Esophagus mucosa (tissue), 1 donor: ENCODE measurements at regions not wholly inside any gene's neighbourhood (a gene's known extent, or its start where the extent isn't known, plus 50 kb on each side); places are given as distances from the start of the nearest gene placed in this dataset.
A peak's percentile ranks its signal among the peaks of the same experiment; 100 is the strongest.
"Not testable (repeated sequence)": the region's sequence is repeated elsewhere in the genome, so short reads cannot be mapped to it uniquely, and the experiment has no call there.

Experiments used
- ATAC-seq: fragments of 200-7000 bp; cut with Tn5 transposase; one replicate; pipeline ENCODE4 v1.9.1; 2020
- donor health status: DM: yes; HTN: yes; CAD: no.

GRCh38 chr2:121058852-121059558, 226.0 kb downstream of the TFCP2L1 start:
- ATAC-seq = peak; percentile 50

DNA sequence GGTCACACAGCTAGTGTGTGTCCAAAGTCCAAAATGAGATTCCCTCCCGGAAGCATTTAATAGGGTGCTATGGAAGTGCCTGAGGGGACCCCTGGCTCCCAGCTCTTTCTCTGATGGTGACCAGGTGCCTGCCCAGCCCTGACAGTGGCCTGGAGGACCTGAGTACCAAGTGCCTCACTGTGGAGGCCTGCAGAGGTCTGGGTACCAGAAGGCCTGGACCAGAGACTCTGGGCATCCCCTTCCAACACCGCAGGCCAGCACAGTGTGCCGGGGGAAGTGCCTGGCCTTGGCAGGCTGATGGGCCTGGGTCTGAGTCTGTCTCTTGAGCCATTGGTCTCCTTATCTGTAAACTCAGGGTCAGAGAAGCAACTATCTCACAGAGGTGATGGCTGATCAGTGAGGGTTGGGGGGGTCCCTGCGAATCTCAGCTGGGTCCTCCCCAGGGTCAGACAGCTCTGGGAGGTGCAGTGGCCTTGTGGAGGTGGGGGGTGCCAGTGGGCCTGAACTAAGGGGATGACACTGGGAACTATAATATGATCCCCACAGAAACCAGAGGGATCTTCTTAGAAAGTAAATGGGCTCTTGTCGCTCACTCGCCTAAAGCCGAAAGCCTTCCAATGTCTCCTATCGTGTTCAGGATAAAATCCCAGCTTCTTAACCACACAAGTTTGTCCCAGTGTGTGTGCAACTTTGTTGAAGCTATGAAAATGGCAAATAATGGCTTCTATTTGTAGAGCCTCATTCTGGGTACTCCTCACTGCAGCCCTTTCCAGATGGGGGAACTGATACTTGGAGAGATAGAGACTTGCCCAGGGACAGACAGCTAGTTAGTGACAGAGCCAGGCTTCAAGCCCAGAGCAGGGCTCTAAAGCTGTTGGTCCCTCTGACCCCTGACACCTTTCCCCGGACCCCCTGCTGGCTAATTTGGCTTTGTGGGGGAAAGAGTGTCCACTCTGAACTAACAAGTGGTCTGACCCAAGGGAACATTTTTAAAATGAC, 225.1 kb downstream of the TFCP2L1 start:
- ATAC-seq = no peak

GRCh38 chr2:121061633-121062032, 223.4 kb downstream of the TFCP2L1 start:
- ATAC-seq = no peak

DNA sequence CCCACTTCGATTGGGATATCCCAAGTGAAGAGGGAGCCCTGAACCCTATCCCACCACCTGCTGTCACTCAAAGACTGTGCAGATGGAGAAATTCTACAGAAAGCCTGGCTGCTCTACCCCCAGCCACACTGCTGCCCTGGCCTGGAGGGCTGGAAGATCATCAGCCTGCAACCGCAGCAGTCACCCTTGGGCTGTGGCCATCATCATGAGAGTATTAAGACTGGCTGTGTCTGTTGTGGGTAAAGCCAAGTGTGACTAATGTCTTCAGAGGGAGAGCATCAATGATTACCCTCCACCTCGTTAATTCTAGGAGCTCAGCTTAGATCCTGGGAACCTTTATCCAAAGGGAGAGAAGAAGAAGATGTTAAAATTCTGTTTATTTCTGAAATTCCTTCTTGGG, 221.5 kb downstream of the TFCP2L1 start:
- no peak for ATAC-seq

DNA sequence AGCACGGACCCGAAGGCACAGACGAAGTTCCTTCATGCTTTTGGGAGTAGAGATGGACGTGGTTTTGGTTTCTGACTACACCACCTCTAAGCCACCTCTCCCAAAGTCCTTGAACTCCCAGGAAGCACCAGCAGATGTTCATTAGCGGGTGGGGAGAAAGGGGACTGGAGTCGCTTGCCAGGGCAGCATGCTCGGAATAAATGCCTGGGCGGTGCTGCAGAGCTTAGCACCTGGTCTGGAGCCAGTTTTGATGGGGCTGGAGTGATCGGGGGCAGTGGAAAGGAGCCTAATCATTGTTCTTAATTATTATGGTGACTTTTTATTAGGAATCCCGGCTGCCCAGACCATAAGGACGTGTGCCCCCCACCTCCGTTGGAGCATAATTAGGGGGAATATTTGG, 220.8 kb downstream of the TFCP2L1 start:
- no peak for ATAC-seq

DNA sequence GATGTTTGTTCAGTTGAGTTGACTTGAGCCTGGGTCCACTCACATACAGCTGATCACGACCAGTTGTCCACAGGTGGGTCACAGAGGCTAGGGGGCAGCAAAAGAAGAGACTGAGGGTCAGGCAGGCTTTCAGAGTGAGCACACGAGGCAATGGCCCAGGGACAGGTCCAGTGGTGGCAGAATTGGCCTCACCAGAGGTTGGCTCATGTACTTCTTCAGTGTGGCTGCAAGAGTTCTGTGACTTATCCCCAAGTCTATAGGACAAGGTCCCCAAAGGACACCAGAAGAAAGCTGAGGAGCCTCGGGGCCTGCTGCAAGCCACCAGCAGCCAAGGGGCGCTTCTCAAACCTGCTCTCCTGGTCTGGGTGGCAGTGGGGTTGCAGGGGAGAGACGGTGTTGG, 219.8 kb downstream of the TFCP2L1 start:
- ATAC-seq = no peak

DNA sequence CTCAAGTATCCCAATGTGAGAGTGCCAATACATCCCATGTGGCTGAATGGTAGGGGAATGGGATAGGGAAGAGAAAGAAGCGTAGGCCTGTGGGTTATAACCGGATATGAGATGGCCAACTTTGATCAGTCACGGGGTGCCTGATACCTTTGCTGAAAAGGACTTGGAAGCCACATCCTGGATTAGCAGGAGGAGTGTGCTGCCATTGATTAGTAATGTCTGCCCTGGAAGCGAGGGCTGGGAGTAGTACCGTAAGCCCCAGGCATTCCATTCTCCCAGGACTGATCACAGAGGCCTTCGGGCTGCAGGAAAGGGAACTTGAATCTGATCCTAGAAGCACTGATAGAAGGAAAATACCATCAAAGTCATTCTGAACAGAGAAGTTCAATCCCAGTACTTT, 218.5 kb downstream of the TFCP2L1 start:
- ATAC-seq = no peak

DNA sequence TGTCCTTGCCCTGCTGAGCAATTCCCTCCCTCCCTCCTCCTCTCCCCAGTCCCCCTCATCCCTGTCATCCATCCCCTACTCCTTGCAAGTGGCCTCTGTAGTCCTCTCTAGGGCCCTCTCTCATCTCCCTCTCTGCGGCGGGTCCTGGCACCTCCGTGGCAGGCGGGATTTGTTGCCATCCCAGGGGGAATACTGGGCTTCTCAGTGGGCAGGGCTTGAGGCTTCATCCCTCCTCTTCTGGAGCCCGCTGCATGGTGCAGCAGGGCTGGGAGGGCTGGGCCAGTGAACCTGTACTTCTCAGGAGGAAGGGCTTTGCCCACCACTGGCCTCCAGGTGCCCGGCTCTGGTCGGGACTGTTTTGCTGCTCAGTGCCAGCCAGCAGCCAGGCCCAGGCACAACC, 216.2 kb downstream of the TFCP2L1 start:
- peak; percentile 19 for ATAC-seq

- ATAC-seq = no peak
Measured at GRCh38 chr2:121069434-121069969, 215.5 kb downstream of the TFCP2L1 start.

DNA sequence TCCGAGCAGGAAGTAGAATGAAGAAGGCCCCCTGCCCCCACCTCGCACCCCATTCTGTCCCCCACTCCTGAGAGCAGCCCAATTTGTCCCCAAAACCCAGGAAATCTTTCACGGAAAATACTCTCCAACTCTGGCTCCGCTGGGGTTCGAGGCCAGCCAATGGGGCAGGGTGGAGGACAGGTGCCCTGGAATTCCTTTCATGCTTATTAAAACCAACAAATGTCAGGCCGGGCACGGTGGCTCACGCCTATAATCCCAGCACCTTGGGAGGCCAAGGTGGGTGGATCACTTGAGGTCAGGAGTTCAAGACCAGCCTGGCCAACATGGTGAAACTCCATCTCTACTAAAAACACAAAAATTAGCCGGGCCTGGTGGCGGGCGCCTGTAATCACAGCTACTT, 214.9 kb downstream of the TFCP2L1 start:
- ATAC-seq = not testable (repeated sequence)

DNA sequence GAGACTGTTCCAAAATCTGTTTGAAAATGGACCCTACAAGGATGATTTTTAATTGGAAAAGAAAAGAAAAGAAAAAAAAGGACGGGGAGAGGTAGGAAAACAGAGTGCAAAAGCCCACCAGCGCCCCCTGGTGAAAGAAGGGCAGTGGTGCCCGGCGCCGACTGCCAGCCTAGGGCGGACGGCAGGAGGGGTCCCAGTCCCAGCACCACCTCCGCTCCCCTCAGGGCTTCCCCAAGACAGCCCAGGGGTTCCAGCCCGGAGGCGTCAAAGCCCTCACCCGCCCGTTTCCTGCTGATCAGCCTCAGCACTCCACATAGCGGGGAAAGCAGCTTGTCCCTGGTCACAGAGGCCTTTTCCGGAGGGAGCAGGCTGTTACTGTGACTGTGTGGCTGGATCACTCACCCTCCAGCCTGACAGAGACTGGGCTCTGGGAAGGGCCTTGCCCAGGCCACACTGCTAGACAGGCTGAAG, 213.9 kb downstream of the TFCP2L1 start:
- peak; percentile 32 for ATAC-seq

- no peak for ATAC-seq
Measured at GRCh38 chr2:121072784-121073183, 212.2 kb downstream of the TFCP2L1 start.

GRCh38 chr2:121073320-121074210, 211.4 kb downstream of the TFCP2L1 start:
- ATAC-seq = no peak

DNA sequence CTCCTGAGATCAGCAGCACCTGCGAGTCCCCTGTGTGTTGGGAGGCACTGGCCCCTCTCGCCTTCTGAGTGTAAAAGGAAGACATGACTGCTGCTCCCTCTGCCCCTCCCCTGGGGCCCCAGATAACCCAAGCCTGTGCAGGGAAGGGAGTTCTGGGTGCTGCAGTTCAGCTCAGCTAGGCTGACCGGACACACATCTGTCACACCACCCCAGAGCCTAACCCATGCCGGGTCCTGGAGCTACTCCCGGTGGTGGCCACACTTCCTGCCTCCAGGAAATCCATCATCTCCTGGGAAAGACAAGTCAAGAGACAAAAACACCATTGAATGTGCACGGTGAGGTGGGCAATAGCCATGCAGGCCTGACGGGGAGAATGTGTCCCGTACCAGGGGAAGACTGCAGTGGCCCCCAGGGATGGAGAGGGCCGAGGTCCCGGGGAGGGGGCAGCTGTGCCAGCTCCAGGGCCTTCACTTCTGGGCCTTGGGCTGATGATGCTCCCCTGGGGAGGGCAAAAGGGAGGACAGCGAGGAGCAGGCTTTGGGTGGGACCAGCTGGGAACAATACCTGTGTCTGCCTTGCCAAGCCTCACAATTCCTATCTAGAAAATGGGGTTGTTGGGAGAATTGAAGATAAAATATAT, 210.6 kb downstream of the TFCP2L1 start:
- no peak for ATAC-seq

DNA sequence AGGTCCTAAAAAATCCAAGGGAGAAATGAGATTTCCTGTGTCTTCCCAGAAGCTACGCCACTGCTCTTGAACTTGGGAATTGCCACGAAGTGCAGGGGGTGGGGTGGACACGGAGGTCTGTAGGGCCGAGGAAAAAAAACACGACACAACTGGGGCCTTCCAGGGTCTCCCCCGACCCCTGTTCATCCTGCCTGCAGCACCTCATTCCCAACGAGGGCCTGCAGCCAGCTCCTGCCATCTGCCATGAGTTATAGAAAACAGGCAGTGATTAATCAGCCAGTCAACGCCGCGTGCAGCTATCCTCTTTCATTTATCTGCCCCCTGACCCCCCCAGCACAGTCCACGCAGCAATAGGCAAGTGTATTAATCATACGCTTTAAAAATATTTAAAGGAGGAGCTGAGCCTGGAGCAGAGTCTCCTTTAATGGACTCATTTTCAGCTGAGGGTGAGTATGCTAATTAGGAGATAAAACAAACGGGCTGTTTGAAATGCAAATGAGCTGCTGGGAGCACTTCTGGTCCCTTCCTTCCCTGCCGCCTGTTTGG, 209.9 kb downstream of the TFCP2L1 start:
- peak; percentile 78 for ATAC-seq

- ATAC-seq = no peak
Measured at GRCh38 chr2:121075641-121076497, 209.1 kb downstream of the TFCP2L1 start.

- no peak for ATAC-seq
Measured at GRCh38 chr2:121076498-121076820, 208.5 kb downstream of the TFCP2L1 start.

DNA sequence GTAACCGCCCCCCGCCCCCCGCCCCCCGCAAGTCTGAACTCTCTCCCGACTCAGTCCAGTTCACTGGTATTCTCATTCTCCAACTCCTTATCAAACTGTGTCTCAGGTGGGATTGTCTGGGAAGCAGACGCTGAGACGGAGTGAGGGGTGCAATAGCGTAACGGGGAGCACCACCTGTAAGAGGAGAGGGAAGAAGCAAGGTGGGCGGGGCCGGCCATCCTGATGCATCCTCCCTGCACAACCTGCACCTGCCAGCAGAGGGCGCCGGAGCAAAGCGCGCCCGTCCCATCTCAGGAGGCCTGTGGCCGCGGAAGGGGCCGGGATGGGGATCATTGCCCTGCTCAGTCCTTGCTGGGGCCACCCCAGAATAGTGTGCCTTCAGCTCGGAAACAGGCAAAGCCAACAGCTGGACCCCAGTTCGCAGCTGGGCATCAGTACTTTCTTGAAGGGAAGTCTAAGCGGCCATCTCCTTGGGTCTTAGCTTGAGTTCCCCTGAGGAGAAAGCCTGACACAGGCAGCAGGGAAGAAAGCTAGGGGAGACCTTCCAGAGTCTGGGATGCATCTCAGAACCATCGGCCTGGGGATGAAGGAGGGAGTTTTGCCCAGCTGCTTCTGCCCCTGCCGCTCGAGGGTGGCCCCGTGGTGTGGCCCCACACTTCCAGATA, 208.0 kb downstream of the TFCP2L1 start:
- ATAC-seq = peak; percentile 72

- ATAC-seq = no peak
Measured at GRCh38 chr2:121078899-121079298, 206.1 kb downstream of the TFCP2L1 start.
